Nephron (organoid): ENCODE measurements at regions not wholly inside any gene's neighbourhood (a gene's known extent, or its start where the extent isn't known, plus 50 kb on each side); places are given as distances from the start of the nearest gene placed in this dataset.

Experiments
- H3K27ac Mint-ChIP-seq, 3 experiments: 2 replicates each; pipeline ENCODE4 v1.8.0; 2020; ENCODE audit warnings: mixed read lengths in 3 of 3, mild to moderate bottlenecking in 2 of 3, moderate library complexity in 1 of 3
- H3K27me3 Mint-ChIP-seq: 2 replicates; pipeline ENCODE4 v1.8.0; 2021; ENCODE audit warnings: low read depth, mild to moderate bottlenecking, moderate library complexity, mixed read lengths
- H3K36me3 Mint-ChIP-seq: 2 replicates; pipeline ENCODE4 v1.8.0; 2020; ENCODE audit warnings: low read depth, mixed read lengths
- H3K4me1 Mint-ChIP-seq: 2 replicates; pipeline ENCODE4 v1.8.0; 2020; ENCODE audit warnings: mixed read lengths
- H3K4me3 Mint-ChIP-seq, 3 experiments: 2 replicates each; pipeline ENCODE4 v1.8.0; 2020; ENCODE audit warnings: mild to moderate bottlenecking in 3 of 3, mixed read lengths in 3 of 3, moderate library complexity in 2 of 3
- H3K9me3 Mint-ChIP-seq: 2 replicates; pipeline ENCODE4 v1.8.0; 2020; ENCODE audit warnings: mixed read lengths
- CTCF ChIP-seq, 3 experiments: fragments of 200-600 bp; sonication (generic); IDR thresholded peaks; one replicate each; pipeline ENCODE4 v1.5.0; 2021; ENCODE audit warnings: antibody characterized with exemption in 3 of 3; ENCODE audit not compliant: unreplicated experiment in 3 of 3

DNA sequence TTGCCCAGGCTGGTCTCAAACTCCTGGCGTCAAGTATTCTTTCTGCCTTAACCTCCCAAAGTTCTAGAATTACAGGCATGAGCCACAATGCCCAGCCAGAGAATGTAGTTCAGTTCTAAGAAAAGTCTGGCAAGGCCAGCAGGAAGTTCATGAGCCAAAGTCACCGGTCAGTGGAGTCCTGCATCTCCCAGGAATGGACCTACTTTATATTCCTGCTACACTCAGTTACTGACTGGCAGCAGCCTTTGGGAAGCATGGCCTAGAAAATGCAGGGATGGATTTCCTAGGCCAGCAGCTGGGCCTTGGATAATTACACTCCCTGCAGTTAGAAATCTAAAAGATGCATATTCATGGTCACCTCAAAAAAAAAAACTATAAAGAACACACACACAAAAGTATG is 135.7 kb downstream of the CAAP1 start:
- Mint-ChIP-seq H3K9me3 (peaks cover 2% of the 10 kb centered on the region), H3K36me3 (no peaks in the 10 kb centered on the region), H3K27me3 (no peaks in the 10 kb centered on the region), H3K4me1 (no peaks in the 10 kb centered on the region), H3K27ac (no peak overlapping the region), H3K4me3 (no peak overlapping the region)
- TF ChIP-seq CTCF (IDR thresholded peaks at IDR 0.05; ENCODE audit: unreplicated experiment in 3 of 3), result no peak

DNA sequence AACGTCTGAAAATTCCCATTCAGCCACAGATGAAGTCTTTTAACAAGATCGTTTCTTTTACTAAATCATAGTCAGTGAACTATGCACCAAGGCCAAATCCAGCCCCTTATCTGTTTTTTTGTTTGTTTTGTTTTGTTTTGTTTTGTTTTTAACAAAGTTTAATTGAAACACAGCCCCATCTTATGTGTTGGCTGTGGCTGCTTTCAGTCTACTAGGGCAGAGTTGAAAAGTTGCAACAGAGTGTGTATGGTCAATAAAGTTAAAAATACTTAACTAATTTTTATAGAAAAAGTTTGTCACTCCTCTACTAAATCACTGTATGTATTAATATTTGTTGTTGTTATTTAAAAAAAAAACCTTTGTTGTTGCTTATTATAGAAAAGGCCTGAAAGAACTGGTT is 137.1 kb downstream of the CAAP1 start:
- Mint-ChIP-seq H3K4me3 (no peak overlapping the region), H3K9me3 (peaks cover 2% of the 10 kb centered on the region), H3K4me1 (no peaks in the 10 kb centered on the region), H3K27me3 (no peaks in the 10 kb centered on the region), H3K27ac (peak overlapping the region in 1 of 3 experiments; percentile 64), H3K36me3 (no peaks in the 10 kb centered on the region)
- no peak for TF ChIP-seq CTCF (IDR thresholded peaks at IDR 0.05; ENCODE audit: unreplicated experiment in 3 of 3)

GRCh38 chr9:26754509-26755164 is 138.0 kb downstream of the CAAP1 start:
- H3K9me3 Mint-ChIP-seq, result peaks cover 2% of the 10 kb centered on the region
- H3K27ac Mint-ChIP-seq, result peak overlapping the region in 1 of 3 experiments; percentile 84
- no peaks in the 10 kb centered on the region for H3K4me1 Mint-ChIP-seq
- H3K27me3 Mint-ChIP-seq, result no peaks in the 10 kb centered on the region
- H3K36me3 Mint-ChIP-seq, result no peaks in the 10 kb centered on the region
- H3K4me3 Mint-ChIP-seq, result no peak overlapping the region
- TF ChIP-seq CTCF (IDR thresholded peaks at IDR 0.05; ENCODE audit: unreplicated experiment in 3 of 3), result no peak

- H3K4me1 Mint-ChIP-seq, result no peaks in the 10 kb centered on the region
- TF ChIP-seq CTCF (IDR thresholded peaks at IDR 0.05; ENCODE audit: unreplicated experiment in 3 of 3), result no peak
- H3K9me3 Mint-ChIP-seq, result peaks cover 2% of the 10 kb centered on the region
- no peak overlapping the region for H3K4me3 Mint-ChIP-seq
- no peaks in the 10 kb centered on the region for H3K36me3 Mint-ChIP-seq
- H3K27me3 Mint-ChIP-seq, result no peaks in the 10 kb centered on the region
- H3K27ac Mint-ChIP-seq, result peak overlapping the region in 1 of 3 experiments; percentile 84
These were observed 138.6 kb downstream of the CAAP1 start for GRCh38 chr9:26753971-26754370.

DNA sequence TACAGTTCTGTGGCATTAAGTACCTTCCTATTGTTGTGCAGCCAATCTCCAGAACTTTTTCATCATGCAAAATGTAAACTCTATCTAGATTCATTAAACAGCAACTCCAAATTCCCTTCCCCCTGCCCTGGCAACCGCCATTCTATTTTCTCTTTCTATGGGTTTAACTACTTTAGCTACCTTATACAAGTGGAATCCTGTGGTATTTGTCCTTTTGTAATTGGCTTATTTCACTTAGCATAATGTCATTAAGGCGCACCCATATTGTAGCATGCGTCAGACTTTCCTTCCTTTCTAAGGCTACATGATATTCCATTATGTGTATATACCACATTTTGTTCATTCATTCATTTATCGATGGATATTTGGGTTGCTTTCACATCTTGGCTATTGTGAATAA is 142.4 kb downstream of the CAAP1 start:
- H3K4me3 Mint-ChIP-seq, result no peak overlapping the region
- no peaks in the 10 kb centered on the region for H3K36me3 Mint-ChIP-seq
- H3K4me1 Mint-ChIP-seq, result no peaks in the 10 kb centered on the region
- H3K27ac Mint-ChIP-seq, result no peak overlapping the region
- no peak for TF ChIP-seq CTCF (IDR thresholded peaks at IDR 0.05; ENCODE audit: unreplicated experiment in 3 of 3)
- H3K9me3 Mint-ChIP-seq, result peaks cover 2% of the 10 kb centered on the region
- no peaks in the 10 kb centered on the region for H3K27me3 Mint-ChIP-seq

DNA sequence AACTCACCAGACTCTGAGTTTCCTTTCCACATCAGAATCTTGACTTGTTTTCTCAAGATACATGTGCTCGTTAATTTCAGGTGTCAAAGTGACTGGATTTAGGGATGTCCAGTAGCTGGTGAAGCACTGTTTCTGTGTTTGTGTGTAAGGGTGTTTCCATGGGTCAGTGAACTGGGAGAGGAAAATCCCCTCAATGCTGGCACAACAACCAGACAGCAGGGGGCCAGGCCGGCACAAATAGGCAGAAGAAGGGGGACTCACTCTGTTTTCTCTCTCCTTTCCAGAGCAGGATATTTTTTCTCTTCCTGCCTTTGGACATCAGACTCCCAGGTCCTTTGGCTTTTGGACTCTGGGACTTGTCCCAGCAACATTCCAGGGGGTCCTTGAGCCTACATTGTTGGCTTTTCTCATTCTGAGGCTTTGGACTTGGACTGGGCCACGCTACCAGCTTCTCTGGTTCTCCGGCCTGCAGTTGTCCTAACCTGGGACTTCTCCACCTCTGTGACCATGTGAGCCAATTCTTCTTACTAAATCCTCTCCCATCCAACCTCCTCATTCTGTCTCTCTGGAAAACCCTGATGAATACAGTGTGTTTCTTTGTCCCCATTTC is 144.0 kb downstream of the CAAP1 start:
- Mint-ChIP-seq H3K27me3 (peaks cover 5% of the 10 kb centered on the region), H3K36me3 (no peaks in the 10 kb centered on the region), H3K9me3 (peaks cover 2% of the 10 kb centered on the region), H3K4me1 (no peaks in the 10 kb centered on the region), H3K27ac (no peak overlapping the region), H3K4me3 (no peak overlapping the region)
- TF ChIP-seq CTCF (IDR thresholded peaks at IDR 0.05; ENCODE audit: unreplicated experiment in 3 of 3), result no peak
